ENCODE measurements at regions not wholly inside any gene's neighbourhood (a gene's known extent, or its start where the extent isn't known, plus 50 kb on each side); places are given as distances from the start of the nearest gene placed in this dataset.

GRCh38 chr7:34220506-34221185 lies 315.3 kb downstream of the BMPER start:
- H2BK20ac ChIP-seq (ENCODE audit: low read depth, low read length, poor library complexity, severe bottlenecking) = no peak overlapping the region
- H3K27ac ChIP-seq (ENCODE audit: insufficient read length, low read depth, low read length) = no peak overlapping the region
- H3T11ph ChIP-seq (ENCODE audit: low read length) = no peak overlapping the region
- no peak overlapping the region for H2BK15ac ChIP-seq (ENCODE audit: low read depth, low read length)
- peaks cover 7% of the 10 kb centered on the region; the same call in 1 of the 2 replicates for H3K4me1 ChIP-seq (ENCODE audit: insufficient read depth, low read length)
- H3K9ac ChIP-seq (ENCODE audit: extremely low read depth, insufficient read length, low read length) = no peak overlapping the region
- H3K56ac ChIP-seq (ENCODE audit: insufficient read length, low read depth, low read length) = no peak overlapping the region
- H2BK12ac ChIP-seq (ENCODE audit: insufficient read length, low read depth, low read length) = no peak overlapping the region
- no CpG with 5 or more reads among the region's 4 CpGs for WGBS (ENCODE audit: extremely low coverage, insufficient read length, low lambda C conversion rate)
- H2BK120ac ChIP-seq (ENCODE audit: low read depth, low read length, poor library complexity, severe bottlenecking) = no peak overlapping the region
- no peak for TF ChIP-seq CTCF (conservative IDR thresholded peaks at IDR 0.05)
- no peak overlapping the region for H4K91ac ChIP-seq (ENCODE audit: insufficient read length, low read depth, low read length)
- Mint-ChIP-seq H3K9me3 (no peaks in the 10 kb centered on the region), H3K27me3 (ENCODE audit: low read depth) (no peaks in the 10 kb centered on the region), H3K4me1 (peaks cover 32 to 41% of the 10 kb centered on the region in 2 experiments), H3K36me3 (ENCODE audit: insufficient read depth in 1 of 3, low read depth in 3 of 3) (no peaks in the 10 kb centered on the region), H3K27ac (no peak overlapping the region), H3K4me3 (no peak overlapping the region)
- H4K8ac ChIP-seq (replicated peaks; ENCODE audit: insufficient read length, low read depth, low read length) = no peak overlapping the region
- no peak overlapping the region for H3K4me2 ChIP-seq (ENCODE audit: insufficient read depth, insufficient read length, low read length)
- H3K79me1 ChIP-seq (ENCODE audit: insufficient read depth, low read depth, low read length, poor library complexity, severe bottlenecking) = no peaks in the 10 kb centered on the region
- H3K14ac ChIP-seq (ENCODE audit: insufficient read depth, low read length) = no peak overlapping the region
- no peak overlapping the region for H2AK5ac ChIP-seq (ENCODE audit: insufficient read length, low read length)
- H4K20me1 ChIP-seq (ENCODE audit: control insufficient read depth, insufficient read depth, insufficient read length) = no peaks in the 10 kb centered on the region
- no peaks in the 10 kb centered on the region for H3K27me3 ChIP-seq (ENCODE audit: insufficient read depth, low read length)
- no peak overlapping the region for H4K5ac ChIP-seq (ENCODE audit: insufficient read length, low read depth, low read length)
- no peaks in the 10 kb centered on the region for H3K23me2 ChIP-seq (ENCODE audit: insufficient read length, low read depth, low read length, poor library complexity, severe bottlenecking)
- H3K9me3 ChIP-seq (ENCODE audit: control insufficient read depth, low read depth, low read length) = no peaks in the 10 kb centered on the region
- no peak overlapping the region for H3K4ac ChIP-seq (ENCODE audit: low read depth, low read length)
- H2AFZ ChIP-seq (ENCODE audit: low read length) = no peak overlapping the region
- no peak overlapping the region for H3K18ac ChIP-seq (ENCODE audit: insufficient read length, low read depth, low read length)
- no peak overlapping the region for H3K23ac ChIP-seq (ENCODE audit: insufficient read length, low read depth, low read length)
- H2BK5ac ChIP-seq (ENCODE audit: insufficient read length, low read length) = no peak overlapping the region
- H3K79me2 ChIP-seq (ENCODE audit: insufficient read depth, low read length) = no peaks in the 10 kb centered on the region
- DNase-seq = no peak

Measured in H9 (cell line).